Body of pancreas (tissue), 4 donors: ENCODE measurements at regions not wholly inside any gene's neighbourhood (a gene's known extent, or its start where the extent isn't known, plus 50 kb on each side); places are given as distances from the start of the nearest gene placed in this dataset.
A peak's percentile ranks its signal among the peaks of the same experiment; 100 is the strongest.
"Not testable (repeated sequence)": the region's sequence is repeated elsewhere in the genome, so short reads cannot be mapped to it uniquely, and the experiment has no call there.

Source experiments
- ATAC-seq: fragments of 150-250 bp; one replicate; pipeline ENCODE4 v1.9.1; 2016
- DNase-seq, 4 donors: peaks; one replicate each; pipeline ENCODE4 v3.0.0-alpha.2; 2019
- H3K27ac ChIP-seq, 4 donors: fragments of 200-600 bp; sonication (generic); 1 replicate in 3 of 4; 2 replicates in 1 of 4; pipeline versions ENCODE4 v1.5.1 to v1.6.1; 2016 to 2019; ENCODE audit warnings: mild to moderate bottlenecking in 1 of 4, mixed read lengths in 1 of 4, moderate library complexity in 1 of 4
- H3K27me3 ChIP-seq, 2 donors: fragments of 200-600 bp; sonication (generic); one replicate each; pipeline ENCODE4 v1.6.0; 2016; ENCODE audit warnings: mild to moderate bottlenecking in 1 of 2
- H3K36me3 ChIP-seq, 2 donors: fragments of 200-600 bp; sonication (generic); replicated peaks in 1 of 2; 2 replicates each; pipeline ENCODE4 v1.5.1; 2016; ENCODE audit warnings: low read depth in 2 of 2; ENCODE audit not compliant: insufficient read depth in 1 of 2
- H3K4me1 ChIP-seq: fragments of 200-600 bp; sonication (generic); one replicate; pipeline ENCODE4 v1.6.0; 2016
- H3K4me3 ChIP-seq, 2 donors: fragments of 200-600 bp; sonication (generic); 1 replicate in 1 of 2; 2 replicates in 1 of 2; pipeline ENCODE4 v1.5.1; 2016 to 2019
- H3K9me3 ChIP-seq, 3 donors: fragments of 200-600 bp; sonication (generic); 1 replicate in 2 of 3; 2 replicates in 1 of 3; pipeline ENCODE4 v1.5.1; 2016
- CTCF ChIP-seq, 7 experiments: fragments of 450-650 bp in 4 of 7; fragments of 200-600 bp in 3 of 7; sonication (generic) in 3 of 7; IDR thresholded peaks; one replicate each; pipeline ENCODE4 v1.5.1; 2016 to 2019; ENCODE audit warnings: antibody characterized with exemption in 7 of 7
- POLR2A ChIP-seq, 3 donors: fragments of 450-650 bp; IDR thresholded peaks; one replicate each; pipeline ENCODE4 v1.6.1; 2016; ENCODE audit warnings: antibody characterized with exemption in 3 of 3, mild to moderate bottlenecking in 2 of 3
- WGBS, 2 donors: methylation state at CpG; one replicate each; pipeline ENCODE4 v1.1.5; 2017; 5-methylcytosine and 5-hydroxymethylcytosine counted together
- intact Hi-C: fragments of 100-400 bp; cut with DNase I; formaldehyde crosslinking; loops from one replicate; pipeline ENCODE4 v1.15.1; 2023

- no peak for DNase-seq
- no peak for ATAC-seq
- Histone ChIP-seq H3K27me3 (no peaks in the 10 kb centered on the region), H3K27ac (no peak overlapping the region), H3K4me1 (peaks cover 24% of the 10 kb centered on the region), H3K4me3 (no peak overlapping the region), H3K9me3 (no peaks in the 10 kb centered on the region), H3K36me3 (no peaks in the 10 kb centered on the region)
- 83 to 86% methylated on average over 3 of the region's 3 CpGs for WGBS, 2 donors
- TF ChIP-seq CTCF (IDR thresholded peaks at IDR 0.05), result no peak
- TF ChIP-seq POLR2A (IDR thresholded peaks at IDR 0.05), result no peak
- intact Hi-C loops, result no loop called here
Observed at GRCh38 chr7:131038153-131038552, 289.5 kb upstream of the MKLN1 start.

- no peak for DNase-seq
- TF ChIP-seq POLR2A (IDR thresholded peaks at IDR 0.05), result no peak
- no peak for TF ChIP-seq CTCF (IDR thresholded peaks at IDR 0.05)
- intact Hi-C loops, result no loop called here
- peaks cover 19% of the 10 kb centered on the region for H3K4me1 ChIP-seq
- no peak for ATAC-seq
- H3K27ac ChIP-seq, result peak overlapping the region in 1 of 4 donors; percentile 48
- H3K4me3 ChIP-seq, result no peak overlapping the region
- WGBS, 2 donors, result 49 to 61% methylated on average over 2 of the region's 2 CpGs
- H3K9me3 ChIP-seq, result no peaks in the 10 kb centered on the region
- no peaks in the 10 kb centered on the region for H3K36me3 ChIP-seq
- H3K27me3 ChIP-seq, result no peaks in the 10 kb centered on the region
Observed at GRCh38 chr7:131039355-131039762, 288.3 kb upstream of the MKLN1 start.

GRCh38 chr7:131039836-131040235 lies 287.8 kb upstream of the MKLN1 start:
- no peaks in the 10 kb centered on the region for H3K27me3 ChIP-seq
- no peak overlapping the region for H3K4me3 ChIP-seq
- TF ChIP-seq CTCF (IDR thresholded peaks at IDR 0.05) (no peak), POLR2A (IDR thresholded peaks at IDR 0.05) (no peak)
- 78 to 87% methylated on average over 3 of the region's 3 CpGs for WGBS, 2 donors
- DNase-seq (no peak), ATAC-seq (no peak)
- peak overlapping the region in 1 of 4 donors; percentile 48 for H3K27ac ChIP-seq
- peaks cover 14% of the 10 kb centered on the region for H3K4me1 ChIP-seq
- H3K36me3 ChIP-seq, result no peaks in the 10 kb centered on the region
- no peaks in the 10 kb centered on the region for H3K9me3 ChIP-seq
- intact Hi-C loops, result loop anchor here (10.0 kb wide), 1 partner anchor 55 kb away; no protein-coding TSS in a partner anchor

- Histone ChIP-seq H3K36me3 (no peaks in the 10 kb centered on the region), H3K4me1 (peaks cover 12% of the 10 kb centered on the region), H3K4me3 (no peak overlapping the region), H3K27ac (peak overlapping the region in 2 of 4 donors; percentile 7 to 48), H3K9me3 (no peaks in the 10 kb centered on the region), H3K27me3 (no peaks in the 10 kb centered on the region)
- peak; percentile 63 to 78 (median 68) for DNase-seq
- ATAC-seq, result peak; percentile 81
- TF ChIP-seq CTCF (IDR thresholded peaks at IDR 0.05) (peak; percentile 67 to 90 (median 86)), POLR2A (IDR thresholded peaks at IDR 0.05) (no peak)
- 1 to 2% methylated on average over 6 of the region's 6 CpGs for WGBS, 2 donors
- intact Hi-C loops, result loop anchor here (10.0 kb wide), 1 partner anchor 56 kb away; no protein-coding TSS in a partner anchor
Observed at GRCh38 chr7:131040467-131040932, 287.2 kb upstream of the MKLN1 start.

GRCh38 chr7:131041012-131041695 lies 286.5 kb upstream of the MKLN1 start:
- DNase-seq, H3K4me3 ChIP-seq, H3K36me3 ChIP-seq, ATAC-seq, H3K27me3 ChIP-seq, H3K9me3 ChIP-seq: not testable (repeated sequence)
- H3K4me1 ChIP-seq, result peaks cover 12% of the 10 kb centered on the region
- H3K27ac ChIP-seq, result peak overlapping the region in 1 of 4 donors; percentile 48
- 94 to 95% methylated on average over 17 of the region's 17 CpGs for WGBS, 2 donors
- intact Hi-C loops, result loop anchor here (10.0 kb wide), 1 partner anchor 56 kb away; no protein-coding TSS in a partner anchor
